Testis (tissue), 2 donors: ENCODE measurements at regions not wholly inside any gene's neighbourhood (a gene's known extent, or its start where the extent isn't known, plus 50 kb on each side); places are given as distances from the start of the nearest gene placed in this dataset.

Source experiments
- DNase-seq: peaks from one replicate; pipeline ENCODE4 v3.0.0-alpha.2; 2019
- H3K27ac ChIP-seq, 2 donors: fragments of 200-600 bp; sonication (generic); one replicate each; pipeline ENCODE4 v1.5.1; 2019
- H3K27me3 ChIP-seq: fragments of 200-600 bp; sonication (generic); one replicate; pipeline ENCODE4 v1.5.1; 2019
- H3K36me3 ChIP-seq: fragments of 200-600 bp; sonication (generic); one replicate; pipeline ENCODE4 v1.5.1; 2017; ENCODE audit warnings: low read depth; ENCODE audit errors: missing control alignments
- H3K4me1 ChIP-seq: fragments of 200-600 bp; sonication (generic); one replicate; pipeline ENCODE4 v1.5.1; 2019
- H3K4me3 ChIP-seq, 2 donors: fragments of 200-600 bp; sonication (generic); one replicate each; pipeline ENCODE4 v1.5.1; 2017 to 2019
- H3K9me3 ChIP-seq: fragments of 200-600 bp; sonication (generic); one replicate; pipeline ENCODE4 v1.5.1; 2017
- CTCF ChIP-seq, 3 experiments: fragments of 450-650 bp in 2 of 3; fragments of 200-600 bp in 1 of 3; sonication (generic) in 1 of 3; IDR thresholded peaks; one replicate each; pipeline ENCODE4 v1.5.1; 2016 to 2019; ENCODE audit warnings: antibody characterized with exemption in 3 of 3, mild to moderate bottlenecking in 2 of 3, moderate library complexity in 1 of 3
- POLR2A ChIP-seq: fragments of 450-650 bp; IDR thresholded peaks from one replicate; pipeline ENCODE4 v1.6.1; 2017; ENCODE audit warnings: antibody characterized with exemption, mild to moderate bottlenecking, moderate library complexity
- WGBS, 2 donors: methylation state at CpG; one replicate each; pipeline ENCODE4 v1.1.5; 2018; 5-methylcytosine and 5-hydroxymethylcytosine counted together
- intact Hi-C: fragments of 100-400 bp; cut with DNase I; formaldehyde crosslinking; loops from one replicate; pipeline ENCODE4 v1.15.1; 2023; ENCODE audit warnings: low total_unique reads

DNA sequence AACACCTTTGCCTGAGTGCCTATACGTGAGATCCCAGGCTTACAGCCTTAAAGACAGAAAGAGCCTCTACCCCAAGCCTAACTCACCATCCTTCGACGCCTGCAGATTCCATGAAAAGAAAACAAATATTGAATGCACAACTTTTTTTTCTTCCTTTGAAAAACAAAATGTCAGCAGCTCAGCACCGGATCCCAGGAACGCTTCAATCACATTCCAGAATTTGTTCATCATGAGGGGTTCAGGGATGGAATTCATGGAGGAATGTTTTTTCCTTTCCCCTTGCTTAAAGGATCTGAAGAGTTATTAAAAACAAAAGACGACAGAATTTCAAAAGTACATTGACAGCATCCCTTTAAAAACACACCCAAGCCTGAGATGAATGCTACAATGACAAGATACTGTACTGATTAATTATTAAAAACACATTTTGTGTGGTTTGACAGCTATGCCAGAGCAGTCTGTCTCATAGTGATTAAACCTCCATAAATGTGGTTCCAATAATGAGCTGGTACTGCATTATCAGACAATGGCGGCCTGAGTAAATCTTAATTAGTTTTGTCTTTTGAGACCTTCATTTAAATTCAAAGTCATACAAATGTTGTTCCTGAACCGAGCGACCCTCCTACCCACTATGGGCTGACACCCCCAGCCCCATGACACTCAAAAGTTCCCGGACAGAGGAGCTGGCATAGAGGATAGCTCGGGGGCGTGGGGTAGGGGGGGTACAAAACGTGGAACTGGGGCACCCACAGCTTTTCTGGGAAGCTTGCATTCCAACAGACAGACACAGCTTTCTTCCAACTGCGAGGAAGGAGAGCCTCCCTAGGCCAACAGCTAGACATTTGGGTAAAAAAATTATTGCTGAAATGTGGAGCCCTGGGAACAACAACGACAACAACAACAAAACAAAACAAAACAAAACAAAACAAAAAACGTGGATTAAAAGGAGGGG lies 227.5 kb downstream of the TTC32 start:
- intact Hi-C loops = no loop called here
- 79 to 81% methylated on average over 16 of the region's 16 CpGs for WGBS, 2 donors

DNA sequence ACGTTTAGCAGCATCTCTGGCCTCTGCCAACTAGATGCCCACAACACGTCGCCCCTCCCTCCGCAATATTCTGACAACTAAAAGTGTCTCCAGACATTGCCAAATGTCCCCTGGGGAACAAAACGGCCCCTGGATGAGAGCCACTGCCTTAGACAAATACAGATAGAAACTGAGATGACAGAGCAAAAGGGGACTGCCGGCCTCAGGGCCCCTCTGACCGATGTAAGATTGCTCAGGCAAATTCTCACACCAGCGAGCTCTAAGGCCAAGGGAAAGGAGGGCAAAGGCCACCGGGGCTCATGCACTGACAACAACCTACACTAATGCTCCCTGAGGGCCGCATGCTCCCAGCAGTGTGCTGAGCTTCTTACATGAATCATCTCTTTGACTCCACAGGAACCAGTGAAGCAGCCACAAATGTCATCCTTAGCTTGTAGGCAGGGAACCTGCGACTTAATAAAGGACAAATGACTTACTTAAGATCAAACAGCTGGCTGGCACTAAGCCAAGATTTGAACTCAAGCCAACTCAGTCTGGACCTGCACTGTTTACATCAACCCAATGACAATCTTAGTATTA lies 228.5 kb downstream of the TTC32 start:
- Histone ChIP-seq H3K4me1 (no peaks in the 10 kb centered on the region), H3K27me3 (no peaks in the 10 kb centered on the region), H3K4me3 (no peak overlapping the region), H3K9me3 (no peaks in the 10 kb centered on the region), H3K36me3 (no peaks in the 10 kb centered on the region), H3K27ac (no peak overlapping the region)
- no peak for DNase-seq
- 69 to 79% methylated on average over 11 of the region's 11 CpGs for WGBS, 2 donors
- intact Hi-C loops = no loop called here
- TF ChIP-seq CTCF (IDR thresholded peaks at IDR 0.05) (no peak), POLR2A (no peak)

More for the DNA sequence above, 227.5 kb downstream of the TTC32 start:
- TF ChIP-seq POLR2A = no peak
- no peak for TF ChIP-seq CTCF (IDR thresholded peaks at IDR 0.05)
- Histone ChIP-seq H3K9me3 (no peaks in the 10 kb centered on the region), H3K27me3 (no peaks in the 10 kb centered on the region), H3K4me3 (no peak overlapping the region), H3K27ac (no peak overlapping the region), H3K4me1 (no peaks in the 10 kb centered on the region), H3K36me3 (no peaks in the 10 kb centered on the region)
- DNase-seq = no peak

DNA sequence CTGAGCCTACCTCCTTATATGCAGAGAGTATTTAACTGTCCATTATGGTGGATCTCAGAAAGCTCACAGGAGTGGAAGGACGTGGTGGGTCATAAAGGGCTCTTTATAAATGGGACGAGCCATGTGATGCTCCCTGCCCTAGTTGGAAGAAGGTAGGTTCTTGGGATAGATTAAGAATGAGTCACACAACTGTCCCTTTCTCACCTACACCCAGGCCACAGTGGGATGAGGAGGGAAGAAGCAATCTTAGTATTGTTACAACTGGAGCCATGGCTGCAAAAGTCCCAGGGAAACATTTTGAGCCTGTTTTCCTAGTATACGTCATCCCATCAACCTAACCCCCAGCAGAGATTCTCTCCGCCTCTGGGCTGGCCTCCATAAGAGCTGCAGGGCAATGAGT lies 229.9 kb downstream of the TTC32 start:
- DNase-seq = no peak
- 95% methylated on average over 4 of the region's 4 CpGs for WGBS, 2 donors
- Histone ChIP-seq H3K9me3 (no peaks in the 10 kb centered on the region), H3K27ac (no peak overlapping the region), H3K4me3 (no peak overlapping the region), H3K27me3 (no peaks in the 10 kb centered on the region), H3K36me3 (no peaks in the 10 kb centered on the region), H3K4me1 (no peaks in the 10 kb centered on the region)
- intact Hi-C loops = no loop called here
- TF ChIP-seq CTCF (IDR thresholded peaks at IDR 0.05) (no peak), POLR2A (no peak)

- Histone ChIP-seq H3K27ac (no peak overlapping the region), H3K4me3 (no peak overlapping the region), H3K9me3 (no peaks in the 10 kb centered on the region), H3K4me1 (no peaks in the 10 kb centered on the region), H3K27me3 (no peaks in the 10 kb centered on the region), H3K36me3 (no peaks in the 10 kb centered on the region)
- 73 to 80% methylated on average over 1 of the region's 1 CpG for WGBS, 2 donors
- no peak for TF ChIP-seq POLR2A
- TF ChIP-seq CTCF (IDR thresholded peaks at IDR 0.05) = no peak
- DNase-seq = no peak
- intact Hi-C loops = no loop called here
These were observed 230.5 kb downstream of the TTC32 start for GRCh38 chr2:19671311-19671710.
